ENCODE measurements at regions not wholly inside any gene's neighbourhood (a gene's known extent, or its start where the extent isn't known, plus 50 kb on each side); places are given as distances from the start of the nearest gene placed in this dataset.

- TF ChIP-seq CTCF (conservative IDR thresholded peaks at IDR 0.05; ENCODE audit: low read depth, low read length) (no peak), EZH2 (IDR thresholded peaks at IDR 0.05; ENCODE audit: low read length, unreplicated experiment) (no peak)
Observed at GRCh38 chr15:46685096-46685495, 1032.2 kb upstream of the SEMA6D start.

Measured in PC-3 (cell line).